H9 (cell line): ENCODE measurements at regions not wholly inside any gene's neighbourhood (a gene's known extent, or its start where the extent isn't known, plus 50 kb on each side); places are given as distances from the start of the nearest gene placed in this dataset.

Experiments used
- DNase-seq: peaks from one replicate; pipeline ENCODE4 v3.0.0-alpha.2; 2017
- H2AFZ ChIP-seq: one replicate; pipeline ENCODE4 v1.6.1; 2013; ENCODE audit warnings: mild to moderate bottlenecking, low read length, control low read depth, moderate library complexity
- H2AK5ac ChIP-seq: 2 replicates; pipeline ENCODE4 v1.6.1; 2013; ENCODE audit warnings: low read length, control low read depth, mixed read lengths; ENCODE audit not compliant: insufficient read length
- H2BK120ac ChIP-seq: one replicate; pipeline ENCODE4 v1.6.1; 2013; ENCODE audit warnings: low read depth, mild to moderate bottlenecking, low read length, control low read depth, inconsistent platforms; ENCODE audit not compliant: poor library complexity, severe bottlenecking
- H2BK12ac ChIP-seq: 2 replicates; pipeline ENCODE4 v1.6.1; 2013; ENCODE audit warnings: low read length, control low read depth, mixed read lengths, low read depth; ENCODE audit not compliant: insufficient read length
- H2BK15ac ChIP-seq: 2 replicates; pipeline ENCODE4 v1.6.1; 2013; ENCODE audit warnings: low read depth, low read length, control low read depth
- H2BK20ac ChIP-seq: one replicate; pipeline ENCODE4 v1.6.1; 2013; ENCODE audit warnings: low read depth, mild to moderate bottlenecking, low read length, control low read depth, inconsistent platforms; ENCODE audit not compliant: poor library complexity, severe bottlenecking
- H2BK5ac ChIP-seq: 2 replicates; pipeline ENCODE4 v1.6.1; 2013; ENCODE audit warnings: low read length, control low read depth, mixed read lengths; ENCODE audit not compliant: insufficient read length
- H3K14ac ChIP-seq: 2 replicates; pipeline ENCODE4 v1.6.1; 2013; ENCODE audit warnings: low read length, control low read depth; ENCODE audit not compliant: insufficient read depth
- H3K18ac ChIP-seq: 2 replicates; pipeline ENCODE4 v1.6.1; 2013; ENCODE audit warnings: low read depth, mild to moderate bottlenecking, mixed read lengths, low read length, control low read depth; ENCODE audit not compliant: insufficient read length
- H3K23ac ChIP-seq: 2 replicates; pipeline ENCODE4 v1.6.1; 2013; ENCODE audit warnings: low read length, control low read depth, mixed read lengths, low read depth; ENCODE audit not compliant: insufficient read length
- H3K23me2 ChIP-seq: 2 replicates; pipeline ENCODE4 v1.6.1; 2013; ENCODE audit warnings: low read depth, mild to moderate bottlenecking, mixed read lengths, low read length, control low read depth; ENCODE audit not compliant: insufficient read length, poor library complexity, severe bottlenecking
- H3K27ac ChIP-seq: 2 replicates; pipeline ENCODE4 v1.5.1; 2013; ENCODE audit warnings: low read length, control low read depth, mixed read lengths, low read depth; ENCODE audit not compliant: insufficient read length
- H3K27me3 ChIP-seq: 2 replicates; pipeline ENCODE4 v1.6.1; 2013; ENCODE audit warnings: low read length, control low read depth, inconsistent platforms; ENCODE audit not compliant: insufficient read depth
- H3K4ac ChIP-seq: 2 replicates; pipeline ENCODE4 v1.6.1; 2013; ENCODE audit warnings: low read depth, mild to moderate bottlenecking, control low read depth, inconsistent platforms, low read length, moderate library complexity
- H3K4me1 ChIP-seq: 2 replicates; pipeline ENCODE4 v1.6.1; 2013; ENCODE audit warnings: low read length, control low read depth, inconsistent platforms; ENCODE audit not compliant: insufficient read depth
- H3K4me2 ChIP-seq: 2 replicates; pipeline ENCODE4 v1.6.1; 2013; ENCODE audit warnings: low read length, control low read depth, mixed read lengths; ENCODE audit not compliant: insufficient read length, insufficient read depth
- H3K56ac ChIP-seq: 2 replicates; pipeline ENCODE4 v1.6.1; 2013; ENCODE audit warnings: low read depth, mild to moderate bottlenecking, mixed read lengths, low read length, control low read depth; ENCODE audit not compliant: insufficient read length
- H3K79me1 ChIP-seq: 2 replicates; pipeline ENCODE4 v1.6.1; 2013; ENCODE audit warnings: low read depth, mild to moderate bottlenecking, moderate library complexity, low read length, control low read depth, inconsistent platforms; ENCODE audit not compliant: insufficient read depth, poor library complexity, severe bottlenecking
- H3K79me2 ChIP-seq: 2 replicates; pipeline ENCODE4 v1.6.1; 2013; ENCODE audit warnings: low read length, control low read depth, inconsistent platforms; ENCODE audit not compliant: insufficient read depth
- H3K9ac ChIP-seq: 2 replicates; pipeline ENCODE4 v1.6.1; 2013; ENCODE audit warnings: low read length, control low read depth, mixed read lengths; ENCODE audit not compliant: insufficient read length; ENCODE audit errors: extremely low read depth
- H3K9me3 ChIP-seq: one replicate; pipeline ENCODE4 v1.6.1; 2013; ENCODE audit warnings: low read depth, low read length, inconsistent platforms; ENCODE audit not compliant: control insufficient read depth
- H3T11ph ChIP-seq: one replicate; pipeline ENCODE4 v1.6.1; 2013; ENCODE audit warnings: mild to moderate bottlenecking, low read length, control low read depth, inconsistent platforms
- H4K20me1 ChIP-seq: one replicate; pipeline ENCODE4 v1.6.1; 2013; ENCODE audit not compliant: control insufficient read depth, insufficient read length, insufficient read depth
- H4K5ac ChIP-seq: 2 replicates; pipeline ENCODE4 v1.6.1; 2013; ENCODE audit warnings: low read depth, mild to moderate bottlenecking, mixed read lengths, low read length, control low read depth; ENCODE audit not compliant: insufficient read length
- H4K8ac ChIP-seq: replicated peaks from 2 replicates; pipeline ENCODE4 v1.6.1; 2013; ENCODE audit warnings: low read length, control low read depth, mixed read lengths, low read depth; ENCODE audit not compliant: insufficient read length
- H4K91ac ChIP-seq: 2 replicates; pipeline ENCODE4 v1.6.1; 2013; ENCODE audit warnings: low read depth, mild to moderate bottlenecking, moderate library complexity, mixed read lengths, low read length, control low read depth; ENCODE audit not compliant: insufficient read length
- H3K27ac Mint-ChIP-seq, 3 experiments: 2 replicates in 2 of 3; 3 replicates in 1 of 3; pipeline ENCODE4 v1.8.0; 2020 to 2021; ENCODE audit warnings: mixed read lengths in 3 of 3, mild to moderate bottlenecking in 1 of 3, moderate library complexity in 1 of 3
- H3K27me3 Mint-ChIP-seq: 2 replicates; pipeline ENCODE4 v1.8.0; 2021; ENCODE audit warnings: low read depth, mild to moderate bottlenecking, moderate library complexity, mixed read lengths
- H3K36me3 Mint-ChIP-seq, 3 experiments: 2 replicates in 2 of 3; 3 replicates in 1 of 3; pipeline ENCODE4 v1.8.0; 2020 to 2021; ENCODE audit warnings: low read depth in 3 of 3, mixed read lengths in 3 of 3; ENCODE audit not compliant: insufficient read depth in 1 of 3
- H3K4me1 Mint-ChIP-seq, 2 experiments: 2 replicates each; pipeline ENCODE4 v1.8.0; 2020; ENCODE audit warnings: mixed read lengths in 2 of 2
- H3K4me3 Mint-ChIP-seq, 2 experiments: 2 replicates in 1 of 2; 3 replicates in 1 of 2; pipeline ENCODE4 v1.8.0; 2020 to 2021; ENCODE audit warnings: mild to moderate bottlenecking in 2 of 2, mixed read lengths in 2 of 2, moderate library complexity in 1 of 2
- H3K9me3 Mint-ChIP-seq, 2 experiments: 2 replicates in 1 of 2; 3 replicates in 1 of 2; pipeline ENCODE4 v1.8.0; 2020; ENCODE audit warnings: mild to moderate bottlenecking in 2 of 2, mixed read lengths in 2 of 2, moderate library complexity in 1 of 2
- CTCF ChIP-seq: fragments of 200-600 bp; sonication (generic); conservative IDR thresholded peaks from 3 replicates; pipeline ENCODE4 v1.8.0; 2021; ENCODE audit warnings: antibody characterized with exemption, mild to moderate bottlenecking
- WGBS: extraction: QIAGEN DNeasy Blood & Tissue Kit; methylation state at CpG from one replicate; pipeline ENCODE4 v1.1.7; 2013; ENCODE audit warnings: missing lambda C conversion rate, low lambda C conversion rate, mixed read lengths; ENCODE audit not compliant: insufficient read length; ENCODE audit errors: extremely low coverage; 5-methylcytosine and 5-hydroxymethylcytosine counted together

GRCh38 chr16:79264237-79265109 lies 336.1 kb downstream of the MAF start:
- H2BK120ac ChIP-seq, result no peak overlapping the region
- no peak overlapping the region for H3T11ph ChIP-seq
- no peak overlapping the region for H2AK5ac ChIP-seq
- H3K56ac ChIP-seq, result no peak overlapping the region
- H3K27ac ChIP-seq, result no peak overlapping the region
- no peak overlapping the region for H3K18ac ChIP-seq
- no peak for TF ChIP-seq CTCF
- Mint-ChIP-seq H3K27me3 (peaks cover 3% of the 10 kb centered on the region; the same call in 1 of the 2 replicates), H3K4me1 (peaks cover 8 to 17% of the 10 kb centered on the region in 2 experiments), H3K36me3 (no peaks in the 10 kb centered on the region; a peak in 1 of 7 replicates), H3K27ac (no peak overlapping the region), H3K9me3 (no peaks in the 10 kb centered on the region), H3K4me3 (no peak overlapping the region)
- H4K8ac ChIP-seq, result no peak overlapping the region
- H4K5ac ChIP-seq, result no peak overlapping the region
- no CpG with 5 or more reads among the region's 6 CpGs for WGBS
- no peak overlapping the region for H2BK20ac ChIP-seq
- no peaks in the 10 kb centered on the region for H3K9me3 ChIP-seq
- H3K27me3 ChIP-seq, result no peaks in the 10 kb centered on the region
- no peak overlapping the region for H3K23ac ChIP-seq
- H2BK15ac ChIP-seq, result no peak overlapping the region
- no peak overlapping the region for H2BK5ac ChIP-seq
- peaks cover 1% of the 10 kb centered on the region; the same call in 1 of the 2 replicates for H3K4me1 ChIP-seq
- H3K79me2 ChIP-seq, result no peaks in the 10 kb centered on the region
- H3K4me2 ChIP-seq, result no peak overlapping the region
- no peaks in the 10 kb centered on the region for H3K79me1 ChIP-seq
- no peak overlapping the region for H3K4ac ChIP-seq
- no peak overlapping the region for H2AFZ ChIP-seq
- H4K20me1 ChIP-seq, result no peaks in the 10 kb centered on the region
- H3K14ac ChIP-seq, result no peak overlapping the region
- DNase-seq, result no peak
- no peak overlapping the region for H3K9ac ChIP-seq
- no peak overlapping the region for H4K91ac ChIP-seq
- no peaks in the 10 kb centered on the region for H3K23me2 ChIP-seq
- H2BK12ac ChIP-seq, result no peak overlapping the region
